ENCODE measurements at regions not wholly inside any gene's neighbourhood (a gene's known extent, or its start where the extent isn't known, plus 50 kb on each side); places are given as distances from the start of the nearest gene placed in this dataset.

DNA sequence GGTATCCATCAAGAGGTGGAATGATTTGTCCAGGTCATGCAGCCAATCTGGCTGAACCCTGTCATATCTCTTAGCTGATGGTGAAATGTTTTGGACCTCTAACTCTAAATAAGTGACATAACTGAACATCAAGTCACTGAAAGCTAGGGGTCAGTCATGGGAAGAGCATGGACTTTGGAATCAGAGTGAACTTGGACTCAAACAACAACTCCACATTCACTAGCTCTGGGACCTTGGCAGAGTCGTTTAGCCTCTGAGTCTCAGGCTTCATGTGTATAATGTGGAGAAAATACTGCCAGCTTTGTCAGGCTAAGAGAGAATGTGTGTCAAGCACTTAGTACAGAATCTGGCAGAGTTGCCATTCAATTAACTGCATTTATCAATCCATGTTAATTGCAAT is 557.8 kb upstream of the CFAP20DC start:
- TF ChIP-seq, protein P1, sequence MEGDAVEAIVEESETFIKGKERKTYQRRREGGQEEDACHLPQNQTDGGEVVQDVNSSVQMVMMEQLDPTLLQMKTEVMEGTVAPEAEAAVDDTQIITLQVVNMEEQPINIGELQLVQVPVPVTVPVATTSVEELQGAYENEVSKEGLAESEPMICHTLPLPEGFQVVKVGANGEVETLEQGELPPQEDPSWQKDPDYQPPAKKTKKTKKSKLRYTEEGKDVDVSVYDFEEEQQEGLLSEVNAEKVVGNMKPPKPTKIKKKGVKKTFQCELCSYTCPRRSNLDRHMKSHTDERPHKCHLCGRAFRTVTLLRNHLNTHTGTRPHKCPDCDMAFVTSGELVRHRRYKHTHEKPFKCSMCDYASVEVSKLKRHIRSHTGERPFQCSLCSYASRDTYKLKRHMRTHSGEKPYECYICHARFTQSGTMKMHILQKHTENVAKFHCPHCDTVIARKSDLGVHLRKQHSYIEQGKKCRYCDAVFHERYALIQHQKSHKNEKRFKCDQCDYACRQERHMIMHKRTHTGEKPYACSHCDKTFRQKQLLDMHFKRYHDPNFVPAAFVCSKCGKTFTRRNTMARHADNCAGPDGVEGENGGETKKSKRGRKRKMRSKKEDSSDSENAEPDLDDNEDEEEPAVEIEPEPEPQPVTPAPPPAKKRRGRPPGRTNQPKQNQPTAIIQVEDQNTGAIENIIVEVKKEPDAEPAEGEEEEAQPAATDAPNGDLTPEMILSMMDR (IDR thresholded peaks at IDR 0.05; ENCODE audit: insufficient read depth, low read depth, low read length): no peak
- TF ChIP-seq EZH2 (IDR thresholded peaks at IDR 0.05; ENCODE audit: insufficient read depth, low read length): no peak
